Upper lobe of right lung (tissue), 1 donor: ENCODE measurements at regions not wholly inside any gene's neighbourhood (a gene's known extent, or its start where the extent isn't known, plus 50 kb on each side); places are given as distances from the start of the nearest gene placed in this dataset.

Experiments used
- ATAC-seq: fragments of 200-7000 bp; cut with Tn5 transposase; one replicate; pipeline ENCODE4 v1.9.1; 2020; ENCODE audit warnings: mild to moderate bottlenecking, moderate library complexity
- DNase-seq: peaks from one replicate; pipeline ENCODE4 v3.0.0-alpha.2; 2020
- H3K27ac ChIP-seq: fragments of 200-600 bp; one replicate; pipeline ENCODE4 v1.8.0; 2022
- H3K27me3 ChIP-seq: fragments of 200-600 bp; one replicate; pipeline ENCODE4 v1.8.0; 2022; ENCODE audit warnings: mild to moderate bottlenecking
- H3K36me3 ChIP-seq: fragments of 200-600 bp; one replicate; pipeline ENCODE4 v1.8.0; 2022
- H3K4me1 ChIP-seq: fragments of 200-600 bp; one replicate; pipeline ENCODE4 v1.8.0; 2022
- H3K4me3 ChIP-seq: fragments of 200-600 bp; one replicate; pipeline ENCODE4 v1.8.0; 2022; ENCODE audit warnings: mild to moderate bottlenecking
- H3K9me3 ChIP-seq: fragments of 200-600 bp; one replicate; pipeline ENCODE4 v1.8.0; 2022
- CTCF ChIP-seq: fragments of 200-600 bp; IDR thresholded peaks from one replicate; pipeline ENCODE4 v1.8.0; 2022; ENCODE audit warnings: antibody characterized with exemption
- intact Hi-C: fragments of 100-400 bp; cut with DNase I; formaldehyde crosslinking; loops from one replicate; pipeline ENCODE4 v1.11.0; 2022
- donor health status: DM: no; HTN: yes; CAD: no; lungs with severe emphysema.

GRCh38 chr7:36082216-36082615 lies 70.8 kb upstream of the EEPD1 start:
- Histone ChIP-seq H3K9me3 (no peaks in the 10 kb centered on the region), H3K4me1 (no peaks in the 10 kb centered on the region), H3K27me3 (no peaks in the 10 kb centered on the region), H3K27ac (no peak overlapping the region), H3K36me3 (no peaks in the 10 kb centered on the region), H3K4me3 (no peak overlapping the region)
- intact Hi-C loops: no loop called here
- TF ChIP-seq CTCF: no peak
- no peak for DNase-seq
- no peak for ATAC-seq

GRCh38 chr7:36082910-36083309 lies 70.1 kb upstream of the EEPD1 start:
- H3K27ac ChIP-seq: no peak overlapping the region
- H3K9me3 ChIP-seq: no peaks in the 10 kb centered on the region
- H3K4me1 ChIP-seq: no peaks in the 10 kb centered on the region
- intact Hi-C loops: no loop called here
- ATAC-seq (no peak), DNase-seq (no peak)
- TF ChIP-seq CTCF: no peak
- no peaks in the 10 kb centered on the region for H3K36me3 ChIP-seq
- no peaks in the 10 kb centered on the region for H3K27me3 ChIP-seq
- H3K4me3 ChIP-seq: no peak overlapping the region

GRCh38 chr7:36083626-36084380 lies 69.3 kb upstream of the EEPD1 start:
- H3K4me1 ChIP-seq: no peaks in the 10 kb centered on the region
- intact Hi-C loops: no loop called here
- DNase-seq: no peak
- no peaks in the 10 kb centered on the region for H3K36me3 ChIP-seq
- H3K4me3 ChIP-seq: no peak overlapping the region
- ATAC-seq: no peak
- H3K27me3 ChIP-seq: no peaks in the 10 kb centered on the region
- TF ChIP-seq CTCF: no peak
- no peaks in the 10 kb centered on the region for H3K9me3 ChIP-seq
- no peak overlapping the region for H3K27ac ChIP-seq

GRCh38 chr7:36084485-36085091 lies 68.5 kb upstream of the EEPD1 start:
- peak; percentile 57 for ATAC-seq

GRCh38 chr7:36085096-36085495 lies 68.0 kb upstream of the EEPD1 start:
- TF ChIP-seq CTCF: no peak
- H3K4me1 ChIP-seq: no peaks in the 10 kb centered on the region
- DNase-seq (no peak), ATAC-seq (no peak)
- H3K9me3 ChIP-seq: no peaks in the 10 kb centered on the region
- H3K27me3 ChIP-seq: no peaks in the 10 kb centered on the region
- H3K36me3 ChIP-seq: no peaks in the 10 kb centered on the region
- intact Hi-C loops: no loop called here
- H3K4me3 ChIP-seq: no peak overlapping the region
- no peak overlapping the region for H3K27ac ChIP-seq

More at GRCh38 chr7:36084485-36085091, 68.5 kb upstream of the EEPD1 start:
- DNase-seq: no peak
- no peak for TF ChIP-seq CTCF
- no peaks in the 10 kb centered on the region for H3K27me3 ChIP-seq
- H3K4me3 ChIP-seq: no peak overlapping the region
- intact Hi-C loops: no loop called here
- no peaks in the 10 kb centered on the region for H3K36me3 ChIP-seq
- H3K27ac ChIP-seq: no peak overlapping the region
- no peaks in the 10 kb centered on the region for H3K9me3 ChIP-seq
- no peaks in the 10 kb centered on the region for H3K4me1 ChIP-seq
